GM12891 (cell line): ENCODE measurements at regions not wholly inside any gene's neighbourhood (a gene's known extent, or its start where the extent isn't known, plus 50 kb on each side); places are given as distances from the start of the nearest gene placed in this dataset.

Experiments used
- DNase-seq: peaks from one replicate; pipeline ENCODE4 v3.0.0; 2011; ENCODE audit warnings: low spot score; ENCODE audit not compliant: insufficient read length
- FAIRE-seq: peaks from 2 replicates; lab custom pipeline; 2011; peaks lifted over from hg19 to GRCh38; lab: Jason Lieb, UNC
- PAX5 ChIP-seq: IDR thresholded peaks from 2 replicates; pipeline ENCODE4 v1.6.1; 2011; ENCODE audit warnings: low read length, moderate library complexity, mild to moderate bottlenecking; ENCODE audit not compliant: insufficient read depth, severe bottlenecking
- POLR2A ChIP-seq: IDR thresholded peaks from 2 replicates; pipeline ENCODE4 v1.6.1; 2011; ENCODE audit warnings: low read depth, low read length, control low read depth
- POLR2AphosphoS5 ChIP-seq: IDR thresholded peaks from 2 replicates; pipeline ENCODE4 v1.6.1; 2011; ENCODE audit warnings: low read depth, low read length, control low read depth
- POU2F2 ChIP-seq: IDR thresholded peaks from 2 replicates; pipeline ENCODE4 v1.6.1; 2011; ENCODE audit warnings: low read depth, mild to moderate bottlenecking, control low read depth, low read length, moderate library complexity
- SPI1 ChIP-seq: IDR thresholded peaks from 2 replicates; pipeline ENCODE4 v1.6.1; 2011; ENCODE audit warnings: low read depth, low read length, control low read depth
- TAF1 ChIP-seq: IDR thresholded peaks from 2 replicates; pipeline ENCODE4 v1.6.1; 2011; ENCODE audit warnings: low read depth, low read length, control low read depth

GRCh38 chr4:43331226-43332051 is 438.9 kb downstream of the GRXCR1 start:
- TF ChIP-seq PAX5 (no peak), TAF1 (no peak), SPI1 (no peak), POU2F2 (no peak), POLR2AphosphoS5 (no peak), POLR2A (no peak)
- FAIRE-seq = no peak
- DNase-seq = no peak

GRCh38 chr4:43332052-43332425 is 439.5 kb downstream of the GRXCR1 start:
- TF ChIP-seq POLR2A (no peak), POLR2AphosphoS5 (no peak), POU2F2 (no peak), SPI1 (no peak), PAX5 (no peak), TAF1 (no peak)
- no peak for FAIRE-seq
- DNase-seq = no peak

DNA sequence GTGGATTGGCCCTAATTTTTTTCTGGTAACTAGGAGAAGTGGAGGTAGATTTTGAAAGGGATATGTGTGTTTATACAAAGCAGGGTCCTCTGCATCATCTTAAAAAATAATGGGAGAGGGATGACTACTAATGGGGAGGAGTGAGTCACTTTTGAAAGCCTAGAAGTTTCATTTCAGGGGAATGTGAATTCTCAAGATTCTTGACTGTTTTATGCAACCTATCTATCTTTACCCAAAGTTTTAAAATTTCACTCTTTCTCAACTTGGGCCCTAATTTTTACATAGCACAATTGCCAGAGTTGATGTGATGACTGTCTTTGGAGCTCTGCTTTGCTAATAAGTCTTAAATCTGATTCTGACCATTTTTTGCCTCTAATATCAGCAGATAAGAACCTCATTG is 445.2 kb downstream of the GRXCR1 start:
- no peak for FAIRE-seq
- TF ChIP-seq TAF1 (no peak), PAX5 (no peak), POLR2A (no peak), SPI1 (no peak), POLR2AphosphoS5 (no peak), POU2F2 (no peak)
- no peak for DNase-seq

DNA sequence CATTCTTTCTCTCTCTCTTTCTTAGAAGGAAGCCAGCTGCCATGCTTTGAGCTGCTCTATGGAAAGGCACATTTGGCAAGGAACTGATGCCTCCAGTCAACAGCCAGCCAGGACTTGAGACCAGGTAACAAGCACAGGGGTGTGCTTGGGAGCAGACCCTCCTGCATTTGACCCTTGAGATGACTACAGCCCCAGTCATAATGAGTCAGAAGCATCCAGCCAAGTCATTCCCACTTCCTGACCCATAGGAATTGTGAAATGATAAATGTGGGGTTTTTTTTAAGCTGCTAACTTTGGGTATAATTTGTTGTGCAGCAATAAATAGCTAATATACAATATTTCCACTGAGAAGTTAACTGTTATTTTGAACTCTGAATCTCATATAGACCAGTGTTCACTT is 446.9 kb downstream of the GRXCR1 start:
- FAIRE-seq = no peak
- no peak for DNase-seq
- TF ChIP-seq POLR2A = no peak
- no peak for TF ChIP-seq POLR2AphosphoS5
- no peak for TF ChIP-seq TAF1
- TF ChIP-seq POU2F2 = no peak
- no peak for TF ChIP-seq SPI1
- no peak for TF ChIP-seq PAX5

DNA sequence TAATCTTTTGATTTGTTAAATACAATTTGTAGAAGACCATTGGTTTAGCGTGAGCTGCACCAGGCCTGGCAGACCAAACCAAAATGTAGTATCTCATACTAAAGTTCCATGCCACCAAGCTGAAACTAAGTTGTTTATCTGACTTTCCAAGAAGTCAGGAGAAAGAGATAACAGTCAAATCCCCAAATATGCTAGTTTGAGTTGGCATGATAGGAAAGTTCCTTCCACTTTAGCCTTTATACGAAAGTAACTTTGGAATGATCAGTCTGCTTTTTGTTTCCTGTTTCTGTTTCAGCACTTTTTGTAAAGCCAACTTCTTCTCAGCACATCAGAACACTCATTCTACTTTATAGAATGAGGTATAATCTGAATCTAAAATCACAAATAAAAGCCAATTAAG is 449.2 kb downstream of the GRXCR1 start:
- DNase-seq (no peak), FAIRE-seq (no peak)
- TF ChIP-seq SPI1 = no peak

DNA sequence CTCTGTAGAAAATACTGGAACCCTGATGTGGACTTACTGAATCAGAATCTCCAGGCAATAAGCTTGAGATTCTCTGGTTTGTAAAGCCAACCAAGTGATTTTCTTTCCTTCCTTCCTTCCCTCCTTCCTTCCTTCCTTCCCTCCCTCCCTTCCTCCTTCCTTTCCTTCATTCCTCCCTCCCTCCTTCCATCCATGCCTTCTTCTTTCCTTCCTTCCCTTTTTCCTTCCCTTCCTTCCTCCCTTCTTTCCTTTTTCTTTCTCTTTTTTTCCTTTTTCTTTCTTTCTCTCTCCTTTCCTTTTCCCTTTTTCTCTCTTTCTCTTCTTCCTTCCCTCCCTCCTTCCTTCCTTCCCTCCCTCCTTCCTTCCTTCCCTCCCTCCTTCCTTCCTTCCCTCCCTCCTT is 450.8 kb downstream of the GRXCR1 start:
- FAIRE-seq (no peak), DNase-seq (no peak)
- no peak for TF ChIP-seq PAX5

DNA sequence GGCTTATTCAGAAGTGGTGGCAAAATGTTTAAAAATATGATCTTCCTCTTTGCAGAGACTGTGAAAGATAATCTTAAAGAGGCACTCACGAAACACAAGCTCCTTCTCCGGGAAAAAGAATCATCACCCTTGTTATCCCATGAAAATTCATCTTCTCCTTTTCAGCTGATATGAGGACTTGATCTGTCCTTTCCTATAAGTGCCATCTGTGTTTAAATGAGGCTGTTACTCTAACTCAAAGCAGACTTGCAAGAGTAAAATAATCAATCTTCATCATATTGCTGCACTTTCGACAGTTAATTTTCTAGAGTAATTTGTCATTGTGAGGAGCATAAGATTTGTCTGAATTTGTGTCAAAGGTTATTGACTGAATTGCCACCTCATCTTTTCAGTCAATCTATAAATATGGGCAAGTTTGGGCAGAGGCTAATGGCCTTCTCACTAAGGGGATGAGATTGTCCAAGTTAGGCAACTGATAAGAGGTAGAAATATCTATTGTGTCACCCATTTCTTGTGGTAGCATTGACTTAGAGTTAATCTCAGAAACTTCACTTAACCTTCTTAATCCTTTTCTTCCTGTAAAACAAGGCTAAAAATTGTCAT is 452.9 kb downstream of the GRXCR1 start:
- TF ChIP-seq PAX5 (no peak), TAF1 (no peak), POU2F2 (no peak), SPI1 (no peak), POLR2A (no peak)
- FAIRE-seq (no peak), DNase-seq (no peak)

DNA sequence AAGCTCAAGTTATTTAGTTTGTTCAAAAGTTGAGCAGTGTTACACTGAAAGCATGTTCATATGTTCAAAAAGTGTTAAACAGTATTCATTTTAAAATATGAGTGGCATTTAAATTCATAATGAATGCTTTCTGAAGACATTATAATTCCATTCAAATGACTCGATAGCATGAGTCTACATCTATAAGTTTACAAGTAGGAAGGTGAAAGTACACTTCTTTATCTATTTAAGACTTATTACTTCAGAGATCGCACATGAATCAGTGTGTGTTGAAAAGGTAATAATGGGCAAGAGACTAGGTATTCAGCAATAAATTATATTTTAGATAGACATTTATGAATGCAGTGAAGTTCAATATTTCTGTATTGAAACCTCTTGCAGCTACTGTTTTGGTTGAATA is 456.1 kb downstream of the GRXCR1 start:
- no peak for TF ChIP-seq POLR2AphosphoS5
- no peak for TF ChIP-seq TAF1
- TF ChIP-seq POU2F2 = no peak
- no peak for TF ChIP-seq SPI1
- TF ChIP-seq PAX5 = no peak
- no peak for TF ChIP-seq POLR2A
- no peak for FAIRE-seq
- no peak for DNase-seq

GRCh38 chr4:43351970-43352806 is 459.7 kb downstream of the GRXCR1 start:
- TF ChIP-seq POLR2AphosphoS5 (no peak), PAX5 (no peak), POLR2A (no peak), TAF1 (no peak), SPI1 (no peak), POU2F2 (no peak)
- FAIRE-seq = no peak

More at GRCh38 chr4:43351970-43352806, 459.7 kb downstream of the GRXCR1 start:
- no peak for DNase-seq
